HCT116 (cell line): ENCODE measurements at regions not wholly inside any gene's neighbourhood (a gene's known extent, or its start where the extent isn't known, plus 50 kb on each side); places are given as distances from the start of the nearest gene placed in this dataset.

Experiments used
- POLR2A ChIP-seq: IDR thresholded peaks from 2 replicates; pipeline ENCODE4 v1.7.0; 2011; ENCODE audit warnings: borderline replicate concordance; ENCODE audit not compliant: insufficient read depth, insufficient read length; ENCODE audit errors: extremely low read depth
- ZNF274 ChIP-seq: fragments of 200-500 bp; sonication (Bioruptor generic); IDR thresholded peaks from 2 replicates; pipeline ENCODE4 v1.6.1; 2014; ENCODE audit warnings: mild to moderate bottlenecking, low read depth, low read length, inconsistent platforms
- TF ChIP-seq, protein P1 (sequence below), 3 experiments: fragments of 200-600 bp in 1 of 3; sonication (generic) in 1 of 3; IDR thresholded peaks in 2 of 3; conservative IDR thresholded peaks in 1 of 3; 2 replicates each; pipeline ENCODE4 v1.5.1; 2012 to 2017; ENCODE audit warnings: low read depth in 2 of 3, low read length in 2 of 3, antibody characterized with exemption in 1 of 3, borderline replicate concordance in 1 of 3, control low read depth in 1 of 3, mild to moderate bottlenecking in 1 of 3, mixed read lengths in 1 of 3, mixed run types in 1 of 3, moderate library complexity in 1 of 3; ENCODE audit not compliant: insufficient read depth in 1 of 3

DNA sequence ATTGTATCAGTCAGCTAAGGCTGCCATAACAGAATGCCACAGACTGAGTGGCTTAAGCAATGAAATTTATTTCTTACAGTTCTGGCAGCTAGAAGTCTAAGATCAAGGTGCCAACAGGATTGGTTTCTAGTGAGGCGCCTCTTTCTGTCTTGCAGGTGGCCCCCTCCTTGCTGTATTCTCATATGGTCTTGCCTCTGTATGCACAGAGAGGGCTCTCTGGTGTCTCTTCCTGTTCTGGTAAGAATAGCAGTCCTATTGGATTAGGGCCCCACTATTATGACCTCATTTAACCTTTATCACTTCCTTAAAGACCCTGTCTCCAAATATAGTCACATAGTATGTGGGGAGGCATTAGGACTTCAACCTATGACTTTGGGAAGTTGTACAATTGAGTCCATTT is 253.9 kb downstream of the EDEM1 start:
- TF ChIP-seq, protein P1, sequence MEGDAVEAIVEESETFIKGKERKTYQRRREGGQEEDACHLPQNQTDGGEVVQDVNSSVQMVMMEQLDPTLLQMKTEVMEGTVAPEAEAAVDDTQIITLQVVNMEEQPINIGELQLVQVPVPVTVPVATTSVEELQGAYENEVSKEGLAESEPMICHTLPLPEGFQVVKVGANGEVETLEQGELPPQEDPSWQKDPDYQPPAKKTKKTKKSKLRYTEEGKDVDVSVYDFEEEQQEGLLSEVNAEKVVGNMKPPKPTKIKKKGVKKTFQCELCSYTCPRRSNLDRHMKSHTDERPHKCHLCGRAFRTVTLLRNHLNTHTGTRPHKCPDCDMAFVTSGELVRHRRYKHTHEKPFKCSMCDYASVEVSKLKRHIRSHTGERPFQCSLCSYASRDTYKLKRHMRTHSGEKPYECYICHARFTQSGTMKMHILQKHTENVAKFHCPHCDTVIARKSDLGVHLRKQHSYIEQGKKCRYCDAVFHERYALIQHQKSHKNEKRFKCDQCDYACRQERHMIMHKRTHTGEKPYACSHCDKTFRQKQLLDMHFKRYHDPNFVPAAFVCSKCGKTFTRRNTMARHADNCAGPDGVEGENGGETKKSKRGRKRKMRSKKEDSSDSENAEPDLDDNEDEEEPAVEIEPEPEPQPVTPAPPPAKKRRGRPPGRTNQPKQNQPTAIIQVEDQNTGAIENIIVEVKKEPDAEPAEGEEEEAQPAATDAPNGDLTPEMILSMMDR (IDR thresholded peaks at IDR 0.05 in 2 of 3, conservative IDR thresholded peaks at IDR 0.05 in 1 of 3; ENCODE audit: borderline replicate concordance in 1 of 3, insufficient read depth in 1 of 3, low read depth in 2 of 3, low read length in 2 of 3): no peak
- TF ChIP-seq ZNF274: no peak
- no peak for TF ChIP-seq POLR2A
